ENCODE measurements at regions not wholly inside any gene's neighbourhood (a gene's known extent, or its start where the extent isn't known, plus 50 kb on each side); places are given as distances from the start of the nearest gene placed in this dataset.

- no peak for TF ChIP-seq CTCF (IDR thresholded peaks at IDR 0.05; ENCODE audit: low read depth, low read length, missing input control)
- no peak for TF ChIP-seq GABPA (IDR thresholded peaks at IDR 0.05 in 1 of 2, conservative IDR thresholded peaks at IDR 0.05 in 1 of 2)
- no peak for TF ChIP-seq MAX (IDR thresholded peaks at IDR 0.05)
- no peak for TF ChIP-seq YY1 (IDR thresholded peaks at IDR 0.05)
- no peak for TF ChIP-seq FOXA1 (IDR thresholded peaks at IDR 0.05)
- TF ChIP-seq REST (IDR thresholded peaks at IDR 0.05), result no peak
- TF ChIP-seq RXRA (IDR thresholded peaks at IDR 0.05), result no peak
- TF ChIP-seq TAF1 (conservative IDR thresholded peaks at IDR 0.05), result no peak
- no peak for TF ChIP-seq SP1 (IDR thresholded peaks at IDR 0.05)
- no peak for TF ChIP-seq ZBTB33 (IDR thresholded peaks at IDR 0.05)
- TF ChIP-seq ATF3 (IDR thresholded peaks at IDR 0.05), result no peak
- TF ChIP-seq JUND (IDR thresholded peaks at IDR 0.05), result peak in 1 of 2 donors; percentile 55
- peak in 1 of 2 donors; percentile 50 for TF ChIP-seq RAD21 (IDR thresholded peaks at IDR 0.05)
- TF ChIP-seq FOXA2 (IDR thresholded peaks at IDR 0.05), result no peak
Measured at GRCh38 chr7:156456503-156457115, 184.0 kb upstream of the RNF32 start.
